ENCODE measurements at regions not wholly inside any gene's neighbourhood (a gene's known extent, or its start where the extent isn't known, plus 50 kb on each side); places are given as distances from the start of the nearest gene placed in this dataset.
"Not testable (repeated sequence)": the region's sequence is repeated elsewhere in the genome, so short reads cannot be mapped to it uniquely, and the experiment has no call there.

- TF ChIP-seq RFX5 (IDR thresholded peaks at IDR 0.05; ENCODE audit: low read length); ZBTB33 (IDR thresholded peaks at IDR 0.05; ENCODE audit: borderline replicate concordance, low read depth); USF1 (IDR thresholded peaks at IDR 0.05; ENCODE audit: borderline replicate concordance, low read depth); CTCF (IDR thresholded peaks at IDR 0.05); FOXM1 (IDR thresholded peaks at IDR 0.05; ENCODE audit: low read depth); YY1 (IDR thresholded peaks at IDR 0.05; ENCODE audit: low read depth); USF2 (IDR thresholded peaks at IDR 0.05; ENCODE audit: borderline replicate concordance, low read depth, low read length); FOXJ3 (CRISPR knock-in tag; IDR thresholded peaks at IDR 0.05); POLR2AphosphoS5 (IDR thresholded peaks at IDR 0.05; ENCODE audit: low read depth, low read length); NFIC (IDR thresholded peaks at IDR 0.05; ENCODE audit: borderline replicate concordance): not testable (repeated sequence)
Observed at GRCh38 chr16:60770384-60770783, 1265.9 kb downstream of the CDH8 start.

Data from SK-N-SH (cell line).